ENCODE measurements at regions not wholly inside any gene's neighbourhood (a gene's known extent, or its start where the extent isn't known, plus 50 kb on each side); places are given as distances from the start of the nearest gene placed in this dataset.

DNA sequence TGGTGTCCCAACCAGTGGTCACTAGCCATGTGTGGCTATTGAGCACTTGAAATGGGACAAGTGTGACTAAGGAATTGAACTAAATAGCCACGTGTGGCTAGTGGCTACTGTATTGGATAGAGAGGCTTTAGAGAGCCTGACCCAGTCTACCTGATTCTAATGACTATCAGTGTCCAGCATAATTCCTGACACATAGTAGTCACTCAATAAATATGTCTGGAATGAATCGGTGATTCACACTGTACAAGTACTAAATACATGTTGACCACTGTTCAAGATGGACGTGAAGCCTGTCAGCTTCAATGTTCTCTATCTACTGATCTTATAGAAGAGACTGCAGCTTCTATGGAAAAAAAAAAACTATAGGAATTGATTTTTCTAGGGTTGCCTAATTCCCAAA lies 57.7 kb upstream of the MAST4 start:
- TF ChIP-seq, protein P1, sequence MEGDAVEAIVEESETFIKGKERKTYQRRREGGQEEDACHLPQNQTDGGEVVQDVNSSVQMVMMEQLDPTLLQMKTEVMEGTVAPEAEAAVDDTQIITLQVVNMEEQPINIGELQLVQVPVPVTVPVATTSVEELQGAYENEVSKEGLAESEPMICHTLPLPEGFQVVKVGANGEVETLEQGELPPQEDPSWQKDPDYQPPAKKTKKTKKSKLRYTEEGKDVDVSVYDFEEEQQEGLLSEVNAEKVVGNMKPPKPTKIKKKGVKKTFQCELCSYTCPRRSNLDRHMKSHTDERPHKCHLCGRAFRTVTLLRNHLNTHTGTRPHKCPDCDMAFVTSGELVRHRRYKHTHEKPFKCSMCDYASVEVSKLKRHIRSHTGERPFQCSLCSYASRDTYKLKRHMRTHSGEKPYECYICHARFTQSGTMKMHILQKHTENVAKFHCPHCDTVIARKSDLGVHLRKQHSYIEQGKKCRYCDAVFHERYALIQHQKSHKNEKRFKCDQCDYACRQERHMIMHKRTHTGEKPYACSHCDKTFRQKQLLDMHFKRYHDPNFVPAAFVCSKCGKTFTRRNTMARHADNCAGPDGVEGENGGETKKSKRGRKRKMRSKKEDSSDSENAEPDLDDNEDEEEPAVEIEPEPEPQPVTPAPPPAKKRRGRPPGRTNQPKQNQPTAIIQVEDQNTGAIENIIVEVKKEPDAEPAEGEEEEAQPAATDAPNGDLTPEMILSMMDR (conservative IDR thresholded peaks at IDR 0.05), result no peak
- TF ChIP-seq EZH2 (IDR thresholded peaks at IDR 0.05; ENCODE audit: low read depth), result no peak
- Histone ChIP-seq H3K9me3 (ENCODE audit: insufficient read depth, low read depth) (no peaks in the 10 kb centered on the region), H3K4me2 (no peak overlapping the region), H3K4me1 (replicated peaks; ENCODE audit: insufficient read depth) (no peaks in the 10 kb centered on the region), H3K4me3 (no peak overlapping the region), H2AFZ (no peak overlapping the region), H3F3A (ENCODE audit: insufficient read depth, low read depth) (no peaks in the 10 kb centered on the region), H3K36me3 (ENCODE audit: low read depth) (no peaks in the 10 kb centered on the region), H3K9me2 (ENCODE audit: insufficient read depth) (no peaks in the 10 kb centered on the region), H3K27ac (no peak overlapping the region), H4K20me1 (ENCODE audit: insufficient read depth) (no peaks in the 10 kb centered on the region), H3K79me2 (ENCODE audit: low read depth) (no peaks in the 10 kb centered on the region), H3K27me3 (ENCODE audit: insufficient read depth, low read depth) (no peaks in the 10 kb centered on the region)
- no TSS peak for BruUV-seq (replicated peaks)
- no peak for DNase-seq
- ChIA-PET CTCF (no interaction called here), POLR2A (ENCODE audit: unreplicated experiment) (no interaction called here)
- intact Hi-C loops (cut with micrococcal nuclease; ENCODE audit: unreplicated experiment), result no loop called here

DNA sequence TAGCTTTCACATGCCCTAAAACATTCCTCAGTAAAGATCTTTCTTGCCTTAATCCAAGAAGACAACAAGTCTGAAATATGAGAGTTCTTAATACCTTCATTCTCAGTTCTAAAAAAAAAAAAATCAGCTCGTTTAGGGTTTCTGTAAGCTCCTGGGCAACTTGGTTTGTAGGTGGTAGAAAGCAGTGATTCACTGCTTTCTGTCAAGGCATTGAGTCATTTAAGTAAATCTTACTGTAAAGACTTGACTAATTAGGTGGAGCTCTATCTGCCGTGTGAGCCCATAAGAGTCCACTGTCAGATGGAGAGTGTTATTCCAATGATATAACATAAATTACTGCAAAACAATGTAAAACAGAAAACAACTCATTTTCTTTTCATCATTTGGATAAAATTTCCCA lies 56.1 kb upstream of the MAST4 start:
- ChIA-PET CTCF (no interaction called here), POLR2A (ENCODE audit: unreplicated experiment) (no interaction called here)
- Histone ChIP-seq H3K27me3 (ENCODE audit: insufficient read depth, low read depth) (no peaks in the 10 kb centered on the region), H3K36me3 (ENCODE audit: low read depth) (no peaks in the 10 kb centered on the region), H2AFZ (no peak overlapping the region), H3K4me3 (no peak overlapping the region), H3K9me2 (ENCODE audit: insufficient read depth) (no peaks in the 10 kb centered on the region), H3K79me2 (ENCODE audit: low read depth) (no peaks in the 10 kb centered on the region), H4K20me1 (ENCODE audit: insufficient read depth) (no peaks in the 10 kb centered on the region), H3K9me3 (ENCODE audit: insufficient read depth, low read depth) (no peaks in the 10 kb centered on the region), H3K4me2 (no peak overlapping the region), H3F3A (ENCODE audit: insufficient read depth, low read depth) (no peaks in the 10 kb centered on the region), H3K4me1 (replicated peaks; ENCODE audit: insufficient read depth) (no peaks in the 10 kb centered on the region), H3K27ac (no peak overlapping the region)
- TF ChIP-seq, protein P1 (conservative IDR thresholded peaks at IDR 0.05), result no peak
- TF ChIP-seq EZH2 (IDR thresholded peaks at IDR 0.05; ENCODE audit: low read depth), result no peak
- BruUV-seq (replicated peaks), result no TSS peak
- intact Hi-C loops (cut with micrococcal nuclease; ENCODE audit: unreplicated experiment), result no loop called here
- DNase-seq, result no peak

DNA sequence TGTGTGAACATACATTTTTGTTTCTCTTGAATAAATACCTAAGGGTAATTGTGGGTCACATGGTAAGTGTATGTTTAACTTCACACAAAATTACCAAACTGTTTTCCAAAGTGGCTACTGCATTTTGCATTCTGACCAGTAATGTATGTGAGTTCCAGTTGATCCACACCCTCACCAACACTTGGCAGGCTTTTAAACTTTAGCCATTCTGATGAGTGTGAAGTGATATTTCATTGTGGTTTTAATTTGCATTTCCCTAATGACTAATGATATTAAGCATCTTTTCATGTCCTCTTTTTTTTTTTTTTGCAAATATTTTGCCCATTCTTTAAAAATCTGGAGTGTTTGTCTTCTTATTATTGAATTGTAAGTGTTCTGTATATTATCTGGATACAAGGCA lies 53.5 kb upstream of the MAST4 start:
- no peak for DNase-seq
- Histone ChIP-seq H3K4me3 (no peak overlapping the region), H4K20me1 (ENCODE audit: insufficient read depth) (no peaks in the 10 kb centered on the region), H3K4me2 (no peak overlapping the region), H3K36me3 (ENCODE audit: low read depth) (no peaks in the 10 kb centered on the region), H3K9me3 (ENCODE audit: insufficient read depth, low read depth) (no peaks in the 10 kb centered on the region), H2AFZ (no peak overlapping the region), H3K27me3 (ENCODE audit: insufficient read depth, low read depth) (no peaks in the 10 kb centered on the region), H3K27ac (no peak overlapping the region), H3K9me2 (ENCODE audit: insufficient read depth) (no peaks in the 10 kb centered on the region), H3K4me1 (replicated peaks; ENCODE audit: insufficient read depth) (no peaks in the 10 kb centered on the region), H3F3A (ENCODE audit: insufficient read depth, low read depth) (no peaks in the 10 kb centered on the region; the same call in 1 of the 2 replicates), H3K79me2 (ENCODE audit: low read depth) (no peaks in the 10 kb centered on the region)
- no TSS peak for BruUV-seq (replicated peaks)
- ChIA-PET CTCF (no interaction called here), POLR2A (ENCODE audit: unreplicated experiment) (no interaction called here)
- TF ChIP-seq, protein P1 (conservative IDR thresholded peaks at IDR 0.05), result no peak
- TF ChIP-seq EZH2 (IDR thresholded peaks at IDR 0.05; ENCODE audit: low read depth), result no peak
- intact Hi-C loops (cut with micrococcal nuclease; ENCODE audit: unreplicated experiment), result no loop called here

All from PC-9 (cell line).